Endothelial cell of umbilical vein (primary cell): ENCODE measurements at regions not wholly inside any gene's neighbourhood (a gene's known extent, or its start where the extent isn't known, plus 50 kb on each side); places are given as distances from the start of the nearest gene placed in this dataset.

Experiments
- EZH2 ChIP-seq: IDR thresholded peaks from 2 replicates; pipeline ENCODE4 v1.6.1; 2012; ENCODE audit warnings: borderline replicate concordance, low read depth, mild to moderate bottlenecking, moderate library complexity, low read length, inconsistent platforms; ENCODE audit not compliant: severe bottlenecking
- FOS ChIP-seq: IDR thresholded peaks from 2 replicates; pipeline ENCODE4 v1.6.1; 2011; ENCODE audit warnings: mild to moderate bottlenecking, low read length, moderate library complexity, borderline replicate concordance; ENCODE audit not compliant: insufficient read depth
- GATA2 ChIP-seq: IDR thresholded peaks from 2 replicates; pipeline ENCODE4 v1.7.0; 2011; ENCODE audit warnings: low read depth, mild to moderate bottlenecking, moderate library complexity, mixed read lengths, low read length; ENCODE audit not compliant: insufficient read length, insufficient read depth
- JUN ChIP-seq: IDR thresholded peaks from 2 replicates; pipeline ENCODE4 v1.6.1; 2011; ENCODE audit warnings: borderline replicate concordance, low read depth; ENCODE audit not compliant: insufficient read length, insufficient read depth
- MYC ChIP-seq: IDR thresholded peaks from one replicate; pipeline ENCODE4 v1.6.1; 2011; ENCODE audit warnings: mild to moderate bottlenecking, low read depth, low read length
- POLR2A ChIP-seq: IDR thresholded peaks from 2 replicates; pipeline ENCODE4 v1.6.1; 2012; ENCODE audit warnings: low read depth, mild to moderate bottlenecking, control low read depth, low read length
- POLR2AphosphoS5 ChIP-seq: IDR thresholded peaks from 2 replicates; pipeline ENCODE4 v1.6.1; 2012; ENCODE audit warnings: low read depth, mild to moderate bottlenecking, control low read depth, low read length, moderate library complexity; ENCODE audit not compliant: insufficient read depth
- TF ChIP-seq, protein P1 (sequence below): IDR thresholded peaks from 2 replicates; pipeline ENCODE4 v1.6.1; 2011; ENCODE audit not compliant: insufficient read depth, insufficient read length
- TF ChIP-seq, protein P2 (sequence below), 2 donors: IDR thresholded peaks; 1 replicate in 1 of 2; 2 replicates in 1 of 2; pipeline ENCODE4 v1.5.1; 2011; ENCODE audit warnings: low read length in 2 of 2, mild to moderate bottlenecking in 2 of 2, moderate library complexity in 2 of 2, control low read depth in 1 of 2, inconsistent platforms in 1 of 2, low read depth in 1 of 2; ENCODE audit not compliant: insufficient read depth in 1 of 2; ENCODE audit errors: extremely low read depth in 1 of 2

DNA sequence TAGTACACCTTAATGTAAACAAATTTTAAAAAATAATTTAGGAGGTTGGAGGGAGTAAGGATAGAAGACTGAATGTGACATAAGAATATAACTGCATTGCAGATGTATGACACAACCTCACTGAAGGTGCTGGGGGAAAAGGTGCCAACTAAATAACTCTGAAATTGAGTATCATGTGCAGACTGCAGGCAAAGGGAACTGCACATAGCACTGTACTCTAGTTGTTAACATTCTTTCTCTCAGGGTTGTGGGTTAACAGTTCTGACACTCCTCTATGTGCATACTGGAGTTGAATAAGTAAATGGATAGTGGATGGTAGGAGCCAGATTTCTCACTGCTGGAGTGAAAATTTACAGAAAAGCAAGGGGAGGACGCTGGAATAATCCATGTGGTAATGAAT is 451.9 kb upstream of the CDH4 start:
- TF ChIP-seq, protein P1, sequence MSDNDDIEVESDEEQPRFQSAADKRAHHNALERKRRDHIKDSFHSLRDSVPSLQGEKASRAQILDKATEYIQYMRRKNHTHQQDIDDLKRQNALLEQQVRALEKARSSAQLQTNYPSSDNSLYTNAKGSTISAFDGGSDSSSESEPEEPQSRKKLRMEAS, result no peak
- TF ChIP-seq, protein P2, sequence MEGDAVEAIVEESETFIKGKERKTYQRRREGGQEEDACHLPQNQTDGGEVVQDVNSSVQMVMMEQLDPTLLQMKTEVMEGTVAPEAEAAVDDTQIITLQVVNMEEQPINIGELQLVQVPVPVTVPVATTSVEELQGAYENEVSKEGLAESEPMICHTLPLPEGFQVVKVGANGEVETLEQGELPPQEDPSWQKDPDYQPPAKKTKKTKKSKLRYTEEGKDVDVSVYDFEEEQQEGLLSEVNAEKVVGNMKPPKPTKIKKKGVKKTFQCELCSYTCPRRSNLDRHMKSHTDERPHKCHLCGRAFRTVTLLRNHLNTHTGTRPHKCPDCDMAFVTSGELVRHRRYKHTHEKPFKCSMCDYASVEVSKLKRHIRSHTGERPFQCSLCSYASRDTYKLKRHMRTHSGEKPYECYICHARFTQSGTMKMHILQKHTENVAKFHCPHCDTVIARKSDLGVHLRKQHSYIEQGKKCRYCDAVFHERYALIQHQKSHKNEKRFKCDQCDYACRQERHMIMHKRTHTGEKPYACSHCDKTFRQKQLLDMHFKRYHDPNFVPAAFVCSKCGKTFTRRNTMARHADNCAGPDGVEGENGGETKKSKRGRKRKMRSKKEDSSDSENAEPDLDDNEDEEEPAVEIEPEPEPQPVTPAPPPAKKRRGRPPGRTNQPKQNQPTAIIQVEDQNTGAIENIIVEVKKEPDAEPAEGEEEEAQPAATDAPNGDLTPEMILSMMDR (IDR thresholded peaks at IDR 0.05; ENCODE audit: extremely low read depth in 1 of 2, insufficient read depth in 1 of 2, low read depth in 1 of 2, low read length in 2 of 2), result no peak
- TF ChIP-seq POLR2A (no peak), EZH2 (no peak), JUN (no peak), POLR2AphosphoS5 (no peak), MYC (no peak), FOS (no peak), GATA2 (no peak)
